ENCODE measurements at regions not wholly inside any gene's neighbourhood (a gene's known extent, or its start where the extent isn't known, plus 50 kb on each side); places are given as distances from the start of the nearest gene placed in this dataset.

DNA sequence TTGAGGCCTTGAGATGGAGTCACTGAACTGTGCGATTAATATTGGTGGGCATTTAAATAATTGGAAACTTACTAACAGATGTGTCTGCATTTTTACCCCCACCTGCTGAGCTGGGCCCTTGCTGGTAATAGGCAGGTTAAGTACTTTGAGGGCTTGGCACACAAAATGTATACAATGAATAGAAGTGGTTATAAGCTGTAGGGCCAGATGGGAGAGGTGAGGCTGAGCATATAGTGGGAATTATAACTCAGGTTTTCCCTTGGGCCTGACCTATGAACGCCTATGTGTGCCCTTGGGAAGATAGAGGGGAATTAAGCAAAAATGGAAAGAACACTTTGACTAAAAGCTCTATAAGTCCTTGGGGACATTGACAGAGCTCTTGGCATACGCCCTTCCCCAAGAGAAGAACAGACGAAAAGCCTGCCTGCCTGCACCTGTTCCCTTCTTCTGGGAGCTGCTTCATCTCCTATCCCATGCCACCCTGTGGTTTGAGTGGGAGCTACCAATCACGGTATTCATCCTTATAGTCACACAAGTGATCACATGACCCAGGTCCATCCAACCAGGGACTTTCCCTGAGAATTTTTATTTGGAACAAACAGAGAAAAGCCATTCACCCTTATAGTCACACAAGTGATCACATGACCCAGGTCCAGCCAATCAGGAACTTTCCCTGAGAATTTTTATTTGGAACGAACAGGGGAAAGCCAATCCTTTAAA, 260.7 kb upstream of the CSF3R start:
- DNase-seq = no peak

DNA sequence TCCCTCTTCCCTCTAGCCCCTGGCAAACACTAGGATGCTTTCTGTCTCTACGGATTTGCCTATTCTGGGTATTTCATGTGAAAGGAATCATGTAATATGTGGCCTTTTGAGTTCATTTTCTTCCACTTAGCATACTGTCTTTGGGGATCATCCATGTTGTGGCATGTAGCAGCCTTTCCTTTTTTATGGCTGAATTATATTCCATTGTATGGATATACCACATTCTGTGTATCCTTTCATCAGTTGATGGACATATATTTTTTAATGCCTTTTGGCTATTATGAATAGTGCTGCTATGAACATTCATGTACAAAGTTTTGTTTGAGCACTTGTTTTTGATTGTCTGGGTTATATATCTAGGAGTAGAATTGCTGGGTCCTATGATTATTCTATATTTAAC, 258.4 kb upstream of the CSF3R start:
- no peak for DNase-seq

DNA sequence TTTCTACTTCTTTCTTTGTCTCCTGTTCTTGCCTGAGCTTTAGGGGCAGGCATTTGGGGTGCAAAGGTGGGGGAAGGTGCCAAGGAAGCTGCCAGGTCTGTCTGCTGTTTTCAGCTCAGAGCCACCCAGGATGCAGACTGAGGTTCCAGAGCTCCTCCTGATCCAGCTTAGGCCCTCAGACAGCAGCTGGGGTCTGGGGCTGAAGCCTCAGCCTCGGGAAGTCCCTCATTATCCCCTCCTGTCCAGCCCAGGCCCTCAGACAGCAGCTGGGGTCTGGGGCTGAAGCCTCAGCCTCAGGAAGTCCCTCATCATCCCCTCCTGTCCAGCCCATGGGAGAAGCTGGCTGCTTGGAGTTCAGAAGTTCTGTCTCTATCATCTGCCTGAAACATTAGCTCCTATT, 257.7 kb upstream of the CSF3R start:
- no peak for DNase-seq

DNA sequence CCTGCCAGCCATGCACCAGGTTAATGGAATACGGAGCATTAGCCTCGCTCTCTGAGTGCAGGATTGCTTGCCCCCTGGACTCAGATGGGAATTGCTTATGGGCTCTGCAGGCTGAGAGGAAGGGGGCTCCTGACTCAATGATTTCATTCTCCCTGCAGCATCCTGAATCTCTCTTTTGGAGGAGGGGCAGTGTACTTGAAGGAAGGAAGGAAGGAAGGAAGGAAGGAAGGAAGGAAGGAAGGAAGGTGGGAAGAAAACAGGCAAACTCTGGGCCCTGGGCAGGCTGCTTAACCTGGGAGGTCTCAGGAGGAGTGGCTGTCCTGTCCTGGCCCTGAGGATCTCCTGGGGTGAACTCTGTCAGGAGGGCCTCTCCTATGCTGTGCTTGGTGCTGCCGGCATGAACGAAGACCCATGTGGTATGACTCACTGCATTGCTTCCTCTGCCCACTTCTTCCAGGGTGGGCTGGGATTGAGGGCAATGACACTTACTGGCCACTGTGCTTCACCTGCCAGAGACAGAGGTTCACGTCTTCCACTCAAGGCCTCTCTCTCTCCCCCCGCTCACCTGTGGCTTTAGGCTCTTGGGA, 257.1 kb upstream of the CSF3R start:
- no peak for DNase-seq

DNA sequence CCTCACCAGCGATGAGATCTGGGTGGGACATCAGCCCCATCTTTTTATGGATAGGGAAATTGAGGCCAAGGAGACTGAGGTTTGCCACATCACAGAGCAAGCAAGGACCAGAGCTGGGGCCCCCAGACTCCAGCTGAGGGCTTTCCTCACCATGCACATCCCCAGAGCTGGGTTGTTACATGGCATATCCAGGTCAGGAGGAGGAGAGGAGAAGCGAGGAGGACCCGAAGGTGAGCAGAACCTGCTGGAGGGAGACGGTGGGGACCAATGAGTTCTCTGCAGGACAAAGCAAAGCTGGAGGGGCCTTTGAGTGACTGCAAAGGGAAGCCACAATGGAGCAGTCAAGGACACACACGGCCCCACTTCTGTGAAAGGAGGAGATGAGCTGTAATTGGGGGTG, 255.5 kb upstream of the CSF3R start:
- DNase-seq = no peak

DNA sequence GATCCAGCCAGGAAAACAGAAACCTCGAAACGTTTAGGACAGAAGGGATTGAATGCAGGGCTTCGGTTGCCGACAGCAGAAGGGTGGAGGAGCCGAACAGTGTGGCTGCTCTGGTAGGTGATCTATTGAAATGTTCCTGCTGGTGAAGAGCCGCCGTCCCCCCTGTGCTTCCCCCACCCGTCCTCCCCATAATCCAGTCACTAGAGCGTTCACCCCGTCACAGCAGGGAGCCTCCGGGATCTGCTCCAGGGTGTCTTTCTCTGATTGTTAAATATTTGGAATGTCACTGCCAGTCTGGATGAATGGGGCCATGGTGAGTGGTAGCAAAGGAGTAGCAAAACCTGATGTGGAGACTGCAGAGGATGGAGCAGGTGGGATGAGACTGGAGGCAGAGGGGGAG, 255.1 kb upstream of the CSF3R start:
- no peak for DNase-seq

DNA sequence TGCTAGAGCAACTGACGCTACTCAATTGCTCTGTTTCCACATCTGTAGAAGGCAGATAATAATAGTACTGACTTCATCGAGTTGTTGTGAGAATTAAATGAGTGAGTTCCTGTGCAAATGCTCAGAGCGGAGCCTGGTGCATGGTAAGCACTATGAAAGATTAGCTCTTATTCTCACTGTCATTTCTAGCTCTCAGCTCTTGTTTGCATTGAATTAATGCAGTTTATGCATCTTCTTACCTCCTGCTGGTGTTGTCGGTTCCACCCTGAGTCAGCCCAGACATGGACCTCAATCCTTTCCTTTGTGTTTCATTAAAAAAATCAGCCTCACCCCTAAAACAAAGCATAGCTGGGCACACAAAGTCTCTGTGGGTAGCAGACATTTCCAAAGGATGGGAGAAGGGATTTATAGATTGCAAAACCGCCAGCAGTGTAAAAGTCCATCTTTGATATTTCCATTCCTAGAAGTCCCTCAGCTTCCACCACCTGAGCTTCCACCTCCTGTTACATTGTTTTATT, 254.4 kb upstream of the CSF3R start:
- DNase-seq = no peak

DNA sequence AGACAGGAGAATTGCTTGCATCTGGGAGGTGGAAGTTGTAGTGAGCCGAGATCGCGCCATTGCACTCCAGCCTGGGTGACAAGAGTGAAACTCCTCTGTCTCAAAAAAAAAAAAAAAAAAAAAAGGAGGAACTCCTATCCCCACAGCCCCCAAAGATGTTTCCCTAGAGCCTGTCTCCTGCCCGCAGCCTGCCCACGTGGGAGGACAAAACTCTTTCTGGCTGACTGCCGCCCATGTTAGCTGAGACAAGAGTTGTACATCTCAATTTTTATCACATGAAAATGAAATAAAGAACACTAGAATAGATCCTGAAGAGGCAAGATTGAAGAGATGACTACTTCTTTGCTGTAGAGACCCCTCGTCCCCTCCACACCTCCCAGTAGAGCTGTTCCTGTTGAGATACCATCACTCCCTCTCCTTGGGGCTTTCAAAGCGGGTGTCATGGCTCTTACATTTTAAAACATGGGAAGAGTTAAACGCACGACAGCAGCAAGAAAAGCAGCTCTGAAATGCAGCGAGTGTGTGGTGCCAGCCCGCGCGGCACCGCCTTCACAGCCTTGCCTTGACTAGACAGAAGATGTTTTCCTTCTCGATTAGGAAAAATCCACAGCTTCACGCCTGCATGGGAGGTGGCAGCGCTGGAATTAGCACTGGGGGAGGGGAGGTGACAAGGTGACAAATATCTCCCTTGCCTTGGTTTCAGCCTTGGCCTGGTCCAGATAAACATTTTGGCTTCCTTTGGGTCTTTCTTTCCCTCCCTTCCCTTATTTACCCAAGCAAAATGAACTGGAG, 253.4 kb upstream of the CSF3R start:
- DNase-seq = no peak

DNA sequence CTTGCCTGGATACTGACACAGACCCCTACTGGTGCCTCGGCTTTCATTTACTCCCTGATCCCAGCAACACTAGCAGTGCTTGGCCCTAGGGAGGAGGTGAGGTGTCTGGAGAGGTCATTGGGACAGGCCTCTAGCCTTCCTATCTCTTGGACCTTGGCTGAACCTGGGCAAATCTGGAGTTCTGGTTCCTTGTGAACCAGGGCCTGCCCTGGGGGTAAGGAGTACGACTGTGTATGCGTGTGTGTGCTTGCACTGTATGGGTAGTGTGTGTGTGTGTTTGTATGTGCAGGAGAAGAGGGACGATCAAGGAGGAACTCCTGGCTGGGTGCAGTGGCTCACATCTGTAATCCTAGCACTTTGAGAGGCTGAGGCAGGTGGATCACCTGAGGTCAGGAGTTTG, 252.7 kb upstream of the CSF3R start:
- no peak for DNase-seq

DNA sequence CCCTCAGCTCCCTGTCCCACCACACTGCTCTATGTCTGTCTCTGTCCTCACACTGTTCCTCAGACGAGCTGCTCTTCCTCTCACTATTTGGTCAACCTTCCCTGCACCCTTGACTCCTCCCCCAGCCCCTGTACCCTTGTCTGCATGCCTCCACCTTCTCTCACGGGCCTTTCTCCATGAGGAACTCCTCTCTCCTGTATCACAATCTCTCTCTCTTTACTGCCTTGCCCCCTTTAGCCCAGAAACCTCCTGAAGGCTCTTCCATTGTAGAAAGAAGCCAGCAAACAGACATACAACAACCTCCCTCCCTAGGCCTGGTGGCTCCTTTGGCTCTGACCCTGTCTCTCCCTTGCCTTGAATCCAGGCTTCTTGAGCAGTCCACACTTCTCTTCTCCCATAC, 251.6 kb upstream of the CSF3R start:
- DNase-seq = no peak

DNA sequence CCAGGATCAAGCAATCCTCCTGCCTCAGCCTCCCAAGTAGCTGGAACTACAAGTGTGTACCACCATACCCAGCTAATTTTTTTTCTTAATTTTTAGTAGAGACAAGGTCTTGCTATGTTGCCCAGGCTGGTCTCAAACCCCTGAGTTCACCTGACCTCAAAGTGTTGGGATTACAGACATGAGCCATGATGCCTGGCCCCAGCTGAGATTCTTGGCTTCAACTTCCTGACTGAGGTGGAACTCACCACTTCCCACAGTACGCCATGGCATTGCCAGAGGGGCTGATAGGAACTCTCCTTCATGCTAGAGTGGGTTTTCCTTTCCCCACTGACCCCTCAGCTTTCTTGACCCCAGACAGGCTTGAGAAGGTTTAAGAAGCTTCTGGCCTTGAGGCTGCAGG, 251.0 kb upstream of the CSF3R start:
- DNase-seq = no peak

DNA sequence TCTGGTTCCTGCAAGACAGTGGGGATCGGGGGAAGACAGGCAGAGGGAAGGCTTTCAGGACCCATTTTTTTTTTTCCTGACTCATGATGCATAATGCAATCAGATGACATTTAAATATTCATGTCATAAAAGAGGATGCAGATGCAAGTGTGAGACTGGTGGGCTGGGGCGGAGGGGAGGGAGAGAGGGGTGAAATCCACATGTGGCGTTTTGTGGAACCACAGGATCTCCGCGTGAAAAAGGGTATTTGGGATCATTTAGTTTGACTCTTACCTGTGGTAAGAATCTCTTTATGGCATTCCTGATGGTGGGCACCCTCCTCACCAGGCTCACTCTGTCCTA, 249.3 kb upstream of the CSF3R start:
- DNase-seq = no peak

DNA sequence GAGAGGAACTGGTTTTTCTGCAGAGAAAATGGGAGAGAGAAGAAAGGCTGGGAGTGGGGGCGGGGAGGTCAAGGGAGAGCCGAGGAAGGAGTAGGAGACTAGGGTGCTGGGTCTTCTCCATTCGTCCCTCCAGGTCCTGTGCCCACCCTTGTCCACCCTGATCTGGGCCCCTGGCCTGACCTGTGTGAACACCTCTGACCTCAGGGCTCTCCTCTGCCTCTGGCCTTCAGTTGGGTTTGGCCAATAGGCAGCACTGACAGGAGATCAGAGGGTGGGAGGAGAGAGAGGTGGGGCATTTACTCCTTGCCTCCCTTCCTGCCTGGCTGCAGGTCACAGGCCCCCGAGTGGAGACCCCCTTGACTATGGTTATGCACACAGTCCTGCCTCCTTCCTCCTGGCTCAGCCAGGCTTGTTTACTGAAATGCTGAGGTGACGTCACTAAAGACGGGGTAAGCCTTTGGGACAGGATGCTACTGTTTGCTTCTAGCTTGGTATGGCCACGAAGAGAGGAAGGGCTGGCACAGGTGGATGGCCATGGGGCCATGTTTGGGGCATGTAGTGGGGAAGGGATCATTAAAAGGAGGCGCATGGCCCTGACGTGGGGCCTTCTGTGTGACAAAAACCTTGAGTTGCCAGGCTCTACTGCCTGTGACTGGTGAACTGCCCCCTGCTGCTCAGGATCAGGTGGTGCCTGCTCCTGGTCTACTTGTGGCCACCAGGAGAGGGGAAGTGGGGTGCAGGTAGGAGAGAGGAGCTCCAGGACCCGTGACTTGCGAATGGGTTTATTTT, 248.7 kb upstream of the CSF3R start:
- no peak for DNase-seq

DNA sequence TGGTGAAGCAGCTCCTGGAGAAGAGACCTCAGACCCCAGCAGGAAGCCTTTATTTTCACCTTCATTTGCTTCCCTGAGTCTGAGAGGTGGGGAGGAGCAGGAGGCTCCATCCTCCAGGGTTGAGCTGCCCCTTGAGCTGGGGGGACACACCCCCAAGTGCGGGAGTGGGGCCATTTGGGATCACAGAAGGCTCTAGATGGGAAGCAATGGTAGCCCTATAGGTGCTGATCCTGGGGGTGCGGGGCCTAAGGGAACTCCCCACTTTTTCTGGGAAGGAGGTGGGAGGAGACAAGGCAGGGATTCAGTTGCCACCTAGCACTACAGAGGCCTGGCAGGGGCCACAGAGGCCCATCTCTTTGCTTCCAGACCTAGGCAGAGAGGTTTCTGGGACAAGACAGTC, 247.9 kb upstream of the CSF3R start:
- no peak for DNase-seq

DNA sequence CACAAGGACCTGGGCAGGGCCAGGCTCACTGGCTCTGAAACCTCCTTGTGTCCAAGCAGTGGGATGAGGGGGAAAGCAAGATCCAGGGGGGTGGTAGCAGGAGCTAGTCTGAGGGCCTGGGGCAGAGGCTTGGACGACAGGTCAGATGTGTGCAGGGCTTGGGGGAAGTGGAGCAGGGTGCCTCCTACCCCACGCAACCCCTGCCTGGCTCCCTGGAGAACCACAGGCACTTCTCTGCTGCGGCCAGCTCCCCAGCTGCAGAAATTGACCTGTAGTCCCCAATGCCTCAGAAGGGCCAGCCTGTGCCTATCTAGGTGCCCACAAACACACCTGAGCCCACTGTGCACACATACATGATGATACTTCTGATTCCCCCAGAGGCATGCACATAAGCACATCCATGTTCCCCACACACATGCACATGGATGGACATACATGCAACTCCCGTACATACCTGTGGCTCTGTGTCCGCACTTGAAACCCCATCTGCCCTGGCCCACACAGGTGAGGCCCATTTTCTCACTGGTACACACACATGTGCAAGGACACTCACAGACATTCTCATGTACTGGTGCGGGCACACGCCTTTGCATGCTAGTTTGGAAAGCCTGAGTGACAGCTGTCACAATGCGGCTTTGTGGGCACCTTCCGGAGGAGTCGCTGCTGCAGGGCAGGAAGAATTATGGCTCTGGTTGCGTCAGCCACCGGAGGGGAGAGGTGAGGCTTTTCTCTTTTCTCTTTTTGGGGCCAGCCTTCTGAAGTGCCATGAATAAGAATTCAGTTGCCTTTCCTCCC, 247.2 kb upstream of the CSF3R start:
- no peak for DNase-seq

DNA sequence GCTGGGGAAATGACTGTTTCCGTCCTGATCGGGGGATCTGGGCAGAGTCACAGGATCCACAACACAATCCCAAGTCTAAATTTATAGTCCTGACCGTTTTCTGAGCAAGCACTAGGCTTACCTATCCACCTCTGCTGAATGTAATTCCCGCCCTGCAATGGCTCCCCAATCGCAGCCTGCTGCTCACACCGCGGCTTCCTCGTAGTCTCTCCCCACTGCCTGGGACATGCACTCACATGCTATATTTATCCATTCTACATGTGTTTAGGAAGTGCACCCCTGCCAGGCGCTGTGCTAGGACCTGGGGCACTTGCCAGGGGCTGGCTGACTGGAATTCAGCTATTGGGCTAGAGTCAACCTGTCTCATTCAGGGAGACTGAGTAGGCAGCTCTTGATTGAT, 246.6 kb upstream of the CSF3R start:
- no peak for DNase-seq

DNA sequence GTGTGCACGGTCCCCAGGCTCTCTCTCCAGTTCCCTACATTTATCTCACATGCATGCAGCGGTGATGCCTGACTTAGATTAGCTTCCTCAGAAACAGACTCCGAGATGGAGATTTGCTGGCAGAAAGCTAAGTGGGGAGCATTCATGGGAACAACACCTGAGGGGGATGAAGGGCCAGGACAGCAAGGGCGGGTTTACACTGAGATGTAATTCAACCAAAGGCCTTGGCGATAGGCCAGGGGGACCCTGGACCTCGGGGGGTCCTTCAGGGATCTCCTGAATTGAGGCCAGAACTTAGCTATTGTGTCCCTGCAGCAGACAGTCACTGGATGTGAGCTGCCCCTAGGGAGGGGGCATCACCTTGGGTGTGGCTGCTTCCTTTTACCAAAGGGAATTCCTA, 246.1 kb upstream of the CSF3R start:
- no peak for DNase-seq

DNA sequence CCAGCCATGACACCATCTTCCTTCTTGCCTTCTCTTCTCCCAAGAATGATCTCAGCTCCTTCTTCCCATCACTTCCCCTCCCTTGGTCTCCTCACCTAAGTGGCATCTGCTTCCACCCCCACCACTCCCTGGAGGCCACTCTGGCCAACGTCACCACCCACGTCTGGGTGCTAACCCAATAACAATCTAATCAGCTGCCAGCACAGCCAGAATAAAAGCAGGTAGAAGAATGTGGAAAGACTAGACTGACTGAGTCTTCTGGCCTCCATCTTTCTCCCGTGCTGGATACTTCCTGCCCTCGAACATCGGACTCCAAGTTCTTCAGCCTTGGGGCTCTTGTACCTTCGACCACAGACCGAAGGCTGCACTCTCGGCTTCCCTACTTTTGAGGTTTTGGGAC, 245.3 kb upstream of the CSF3R start:
- no peak for DNase-seq

DNA sequence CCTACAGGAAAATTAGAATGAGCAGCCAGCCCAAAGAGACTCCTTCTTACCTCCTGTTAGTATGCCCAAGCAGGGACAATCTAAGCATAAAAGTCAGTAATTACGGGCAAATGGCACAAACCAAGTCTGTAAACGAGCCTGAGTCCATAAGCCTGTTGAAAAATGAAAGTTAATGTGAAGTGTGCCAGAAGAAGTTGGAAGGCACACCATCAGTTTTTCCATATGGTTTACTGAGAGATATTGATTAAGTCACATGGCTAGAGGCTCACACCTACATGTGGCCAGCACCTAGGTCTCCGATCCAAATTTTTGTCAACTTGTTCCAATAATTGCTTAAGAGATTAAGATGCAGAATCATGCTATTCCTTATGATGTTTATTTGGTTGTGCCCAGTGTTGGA, 242.4 kb upstream of the CSF3R start:
- no peak for DNase-seq

DNA sequence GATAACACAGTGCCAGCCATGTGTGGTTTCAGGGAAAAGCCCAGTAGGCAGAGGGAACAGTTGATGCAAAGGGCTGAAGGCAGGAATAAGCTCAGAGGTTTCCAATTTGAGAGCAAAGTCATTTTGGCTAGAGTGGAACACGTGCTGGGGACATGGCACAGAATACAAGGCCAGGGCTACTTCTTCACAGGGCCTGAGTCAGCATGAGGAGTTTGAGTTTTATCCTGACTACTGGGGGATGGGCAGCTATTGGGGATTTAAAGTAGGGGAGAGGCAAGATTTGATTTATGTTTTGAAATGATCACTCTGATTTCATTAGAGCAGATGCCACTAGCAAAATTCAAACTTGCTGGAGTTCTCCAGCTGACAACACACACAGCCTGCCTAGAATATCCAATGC, 241.1 kb upstream of the CSF3R start:
- no peak for DNase-seq

DNA sequence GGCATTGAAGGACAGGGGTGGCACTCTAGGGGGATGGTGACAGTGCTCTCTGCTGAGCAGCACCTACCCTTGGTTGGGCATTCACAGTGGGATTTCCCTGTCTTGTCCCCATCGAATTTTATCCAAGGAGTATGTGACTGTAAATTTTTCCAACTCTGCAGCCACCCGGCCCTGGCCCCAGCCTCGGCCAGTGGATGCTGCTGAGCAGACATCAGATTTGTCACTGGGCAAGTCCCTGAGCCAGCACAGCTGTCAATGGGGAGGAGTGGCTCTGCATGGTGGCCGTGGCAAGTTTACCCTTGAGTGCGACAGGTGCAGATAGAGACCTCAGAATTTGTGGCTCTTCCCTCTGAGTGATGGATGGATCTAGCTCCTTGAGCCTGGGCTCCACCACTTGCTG, 240.2 kb upstream of the CSF3R start:
- no peak for DNase-seq

DNA sequence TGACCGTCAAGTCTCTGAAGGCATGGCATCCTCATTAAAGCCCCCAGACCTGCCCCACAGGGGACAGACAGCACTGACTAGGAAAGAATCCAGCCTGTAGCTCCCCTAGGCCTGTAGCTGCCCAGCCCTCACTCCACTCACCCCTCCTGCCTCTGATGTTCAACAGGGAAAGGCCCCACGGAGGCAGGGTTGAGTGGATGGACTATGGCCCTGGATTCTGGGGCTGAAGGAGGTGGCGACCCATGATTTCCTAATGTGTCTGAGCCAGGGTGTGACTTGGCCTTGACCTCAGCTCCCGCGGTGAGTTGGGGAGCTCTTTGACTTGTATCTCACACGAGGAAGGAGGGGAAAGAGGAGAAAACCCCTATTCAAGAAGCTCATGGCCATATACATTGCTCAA, 238.5 kb upstream of the CSF3R start:
- no peak for DNase-seq

DNA sequence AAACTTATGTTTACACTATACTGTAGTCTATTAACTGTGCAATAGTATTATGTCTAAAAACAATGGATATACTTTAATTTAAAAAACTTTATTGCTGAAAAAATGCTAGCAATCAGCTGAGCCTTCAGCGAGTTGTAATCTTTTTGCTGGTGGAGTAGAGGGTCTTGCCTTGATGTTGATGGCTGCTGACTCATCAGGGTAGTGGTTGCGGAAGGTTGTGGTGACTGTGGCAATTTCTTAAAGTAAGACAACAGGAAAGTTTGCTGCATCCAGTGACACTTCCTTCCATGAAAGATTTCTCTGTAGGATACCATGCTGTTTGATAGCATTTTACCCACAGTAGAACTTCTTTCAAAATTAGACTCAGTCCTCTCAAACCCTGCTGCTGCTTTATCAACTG, 234.7 kb upstream of the CSF3R start:
- no peak for DNase-seq

All from activated CD4-positive, alpha-beta T cell treated with anti-CD3 and anti-CD28 coated beads, Interleukin-2, amount 50 U/mL, for 48 hours (primary cell).